ENCODE measurements at regions not wholly inside any gene's neighbourhood (a gene's known extent, or its start where the extent isn't known, plus 50 kb on each side); places are given as distances from the start of the nearest gene placed in this dataset.

GRCh38 chr1:221806984-221807383 lies 65.1 kb upstream of the DUSP10 start:
- DNase-seq (ENCODE audit: extremely low read depth, low read depth) = no peak

GRCh38 chr1:221806236-221806635 lies 64.3 kb upstream of the DUSP10 start:
- DNase-seq (ENCODE audit: extremely low read depth, low read depth) = no peak

GRCh38 chr1:221805121-221805520 lies 63.2 kb upstream of the DUSP10 start:
- DNase-seq (ENCODE audit: extremely low read depth, low read depth) = no peak

- no peak for DNase-seq (ENCODE audit: extremely low read depth, low read depth)
These were observed 62.4 kb upstream of the DUSP10 start for GRCh38 chr1:221804303-221804702.

- no peak for DNase-seq (ENCODE audit: extremely low read depth, low read depth)
These were observed 60.1 kb upstream of the DUSP10 start for GRCh38 chr1:221801773-221802516.

GRCh38 chr1:221801251-221801661 lies 59.4 kb upstream of the DUSP10 start:
- no peak for DNase-seq (ENCODE audit: extremely low read depth, low read depth)

- DNase-seq (ENCODE audit: extremely low read depth, low read depth) = no peak
These were observed 58.9 kb upstream of the DUSP10 start for GRCh38 chr1:221800831-221801230.

- DNase-seq (ENCODE audit: extremely low read depth, low read depth) = no peak
These were observed 55.6 kb upstream of the DUSP10 start for GRCh38 chr1:221797506-221797905.

- no peak for DNase-seq (ENCODE audit: extremely low read depth, low read depth)
These were observed 54.8 kb upstream of the DUSP10 start for GRCh38 chr1:221796700-221797099.

GRCh38 chr1:221795380-221795779 lies 53.5 kb upstream of the DUSP10 start:
- DNase-seq (ENCODE audit: extremely low read depth, low read depth) = no peak

GRCh38 chr1:221794935-221795334 lies 53.0 kb upstream of the DUSP10 start:
- no peak for DNase-seq (ENCODE audit: extremely low read depth, low read depth)

GRCh38 chr1:221794079-221794670 lies 52.3 kb upstream of the DUSP10 start:
- no peak for DNase-seq (ENCODE audit: extremely low read depth, low read depth)

GRCh38 chr1:221793439-221794078 lies 51.7 kb upstream of the DUSP10 start:
- no peak for DNase-seq (ENCODE audit: extremely low read depth, low read depth)

GRCh38 chr1:221791846-221792245 lies 50.0 kb upstream of the DUSP10 start:
- no peak for DNase-seq (ENCODE audit: extremely low read depth, low read depth)

Small RNA genes in the stretch of these regions (small RNA-seq; reads per million reads assigned to genes)
- 0 reads per million in 2 experiments for gene RNU6-403P

Measured in NCI-H460 (cell line).